GM19463 (cell line): ENCODE measurements at regions not wholly inside any gene's neighbourhood (a gene's known extent, or its start where the extent isn't known, plus 50 kb on each side); places are given as distances from the start of the nearest gene placed in this dataset.
"Not testable (repeated sequence)": the region's sequence is repeated elsewhere in the genome, so short reads cannot be mapped to it uniquely, and the experiment has no call there.

Experiments used
- ATAC-seq: cut with Tn5 transposase; IDR thresholded peaks from one replicate; pipeline ENCODE4 v1.9.1; 2021; ENCODE audit warnings: mild to moderate bottlenecking, moderate library complexity; ENCODE audit not compliant: unreplicated experiment

- ATAC-seq, result no peak
Observed at GRCh38 chr5:93359296-93359959, 221.6 kb downstream of the NR2F1-AS1 start.

- no peak for ATAC-seq
Observed at GRCh38 chr5:93358176-93358575, 222.8 kb downstream of the NR2F1-AS1 start.

- no peak for ATAC-seq
Observed at GRCh38 chr5:93357686-93358085, 223.3 kb downstream of the NR2F1-AS1 start.

GRCh38 chr5:93355691-93356090 lies 225.3 kb downstream of the NR2F1-AS1 start:
- no peak for ATAC-seq

- ATAC-seq, result no peak
Observed at GRCh38 chr5:93352186-93352585, 228.8 kb downstream of the NR2F1-AS1 start.

- no peak for ATAC-seq
Observed at GRCh38 chr5:93349613-93350012, 231.4 kb downstream of the NR2F1-AS1 start.

- ATAC-seq, result no peak
Observed at GRCh38 chr5:93348231-93348630, 232.8 kb downstream of the NR2F1-AS1 start.

- not testable (repeated sequence) for ATAC-seq
Observed at GRCh38 chr5:93346850-93347249, 234.2 kb downstream of the NR2F1-AS1 start.

GRCh38 chr5:93346301-93346700 lies 234.7 kb downstream of the NR2F1-AS1 start:
- no peak for ATAC-seq

GRCh38 chr5:93343570-93343969 lies 237.4 kb downstream of the NR2F1-AS1 start:
- peak; percentile 34 for ATAC-seq

GRCh38 chr5:93342563-93343061 lies 238.4 kb downstream of the NR2F1-AS1 start:
- ATAC-seq, result peak; percentile 67

GRCh38 chr5:93340881-93341280 lies 240.1 kb downstream of the NR2F1-AS1 start:
- no peak for ATAC-seq

- no peak for ATAC-seq
Observed at GRCh38 chr5:93337138-93337537, 243.9 kb downstream of the NR2F1-AS1 start.

GRCh38 chr5:93336330-93337110 lies 244.5 kb downstream of the NR2F1-AS1 start:
- ATAC-seq, result peak; percentile 50

- ATAC-seq, result no peak
Observed at GRCh38 chr5:93331863-93332262, 249.2 kb downstream of the NR2F1-AS1 start.

- ATAC-seq, result no peak
Observed at GRCh38 chr5:93331241-93331640, 249.8 kb downstream of the NR2F1-AS1 start.

- ATAC-seq, result no peak
Observed at GRCh38 chr5:93330506-93330905, 250.5 kb downstream of the NR2F1-AS1 start.

- no peak for ATAC-seq
Observed at GRCh38 chr5:93329756-93330155, 251.3 kb downstream of the NR2F1-AS1 start.

- ATAC-seq, result no peak
Observed at GRCh38 chr5:93328833-93329232, 252.2 kb downstream of the NR2F1-AS1 start.

GRCh38 chr5:93327605-93328004 lies 253.4 kb downstream of the NR2F1-AS1 start:
- no peak for ATAC-seq

GRCh38 chr5:93325946-93326345 lies 255.1 kb downstream of the NR2F1-AS1 start:
- ATAC-seq, result no peak
